PFSK-1 (cell line): ENCODE measurements at regions not wholly inside any gene's neighbourhood (a gene's known extent, or its start where the extent isn't known, plus 50 kb on each side); places are given as distances from the start of the nearest gene placed in this dataset.

Experiments
- FOXP2 ChIP-seq: optimal IDR thresholded peaks from 2 replicates; pipeline ENCODE3; 2011; ENCODE audit warnings: borderline replicate concordance, control low read depth, inconsistent platforms; ENCODE audit not compliant: insufficient read depth; ENCODE audit errors: extremely low read length, extremely low read depth
- TF ChIP-seq, protein P1 (sequence below), 2 experiments: IDR thresholded peaks; 2 replicates each; pipeline versions ENCODE4 v1.6.1 to v1.8.0; 2011 to 2012; ENCODE audit warnings: low read depth in 2 of 2, low read length in 2 of 2, control low read depth in 1 of 2, inconsistent platforms in 1 of 2, mild to moderate bottlenecking in 1 of 2, moderate library complexity in 1 of 2; ENCODE audit not compliant: insufficient read depth in 1 of 2

DNA sequence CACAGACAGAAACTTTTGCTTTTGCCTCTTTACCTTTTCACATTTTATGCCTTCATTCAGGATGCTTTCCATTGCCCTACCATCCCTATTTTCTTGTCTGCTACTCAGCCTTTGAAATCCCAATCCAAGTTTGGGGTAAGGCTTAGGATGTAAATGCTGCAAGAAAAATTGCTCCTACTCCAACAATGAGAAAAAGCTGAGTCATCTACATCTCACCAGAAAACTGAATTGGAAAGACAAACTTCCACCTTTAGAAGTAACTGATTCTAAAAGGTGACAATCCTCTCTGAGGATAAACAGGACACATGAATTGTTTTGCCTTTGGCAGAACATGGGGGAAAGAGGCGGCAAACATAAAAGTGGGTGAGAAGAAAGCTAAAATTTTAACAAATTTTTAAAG is 295.6 kb downstream of the NR2F1-AS1 start:
- no peak for TF ChIP-seq FOXP2
- TF ChIP-seq, protein P1, sequence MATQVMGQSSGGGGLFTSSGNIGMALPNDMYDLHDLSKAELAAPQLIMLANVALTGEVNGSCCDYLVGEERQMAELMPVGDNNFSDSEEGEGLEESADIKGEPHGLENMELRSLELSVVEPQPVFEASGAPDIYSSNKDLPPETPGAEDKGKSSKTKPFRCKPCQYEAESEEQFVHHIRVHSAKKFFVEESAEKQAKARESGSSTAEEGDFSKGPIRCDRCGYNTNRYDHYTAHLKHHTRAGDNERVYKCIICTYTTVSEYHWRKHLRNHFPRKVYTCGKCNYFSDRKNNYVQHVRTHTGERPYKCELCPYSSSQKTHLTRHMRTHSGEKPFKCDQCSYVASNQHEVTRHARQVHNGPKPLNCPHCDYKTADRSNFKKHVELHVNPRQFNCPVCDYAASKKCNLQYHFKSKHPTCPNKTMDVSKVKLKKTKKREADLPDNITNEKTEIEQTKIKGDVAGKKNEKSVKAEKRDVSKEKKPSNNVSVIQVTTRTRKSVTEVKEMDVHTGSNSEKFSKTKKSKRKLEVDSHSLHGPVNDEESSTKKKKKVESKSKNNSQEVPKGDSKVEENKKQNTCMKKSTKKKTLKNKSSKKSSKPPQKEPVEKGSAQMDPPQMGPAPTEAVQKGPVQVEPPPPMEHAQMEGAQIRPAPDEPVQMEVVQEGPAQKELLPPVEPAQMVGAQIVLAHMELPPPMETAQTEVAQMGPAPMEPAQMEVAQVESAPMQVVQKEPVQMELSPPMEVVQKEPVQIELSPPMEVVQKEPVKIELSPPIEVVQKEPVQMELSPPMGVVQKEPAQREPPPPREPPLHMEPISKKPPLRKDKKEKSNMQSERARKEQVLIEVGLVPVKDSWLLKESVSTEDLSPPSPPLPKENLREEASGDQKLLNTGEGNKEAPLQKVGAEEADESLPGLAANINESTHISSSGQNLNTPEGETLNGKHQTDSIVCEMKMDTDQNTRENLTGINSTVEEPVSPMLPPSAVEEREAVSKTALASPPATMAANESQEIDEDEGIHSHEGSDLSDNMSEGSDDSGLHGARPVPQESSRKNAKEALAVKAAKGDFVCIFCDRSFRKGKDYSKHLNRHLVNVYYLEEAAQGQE (IDR thresholded peaks at IDR 0.05; ENCODE audit: insufficient read depth in 1 of 2, low read depth in 2 of 2, low read length in 2 of 2), result no peak
